GM23338 (cell line): ENCODE measurements at regions not wholly inside any gene's neighbourhood (a gene's known extent, or its start where the extent isn't known, plus 50 kb on each side); places are given as distances from the start of the nearest gene placed in this dataset.
A peak's percentile ranks its signal among the peaks of the same experiment; 100 is the strongest.

Source experiments
- ATAC-seq: fragments of 200-7000 bp; cut with Tn5 transposase; 3 replicates; pipeline ENCODE4 v1.9.1; 2020
- DNase-seq: peaks from one replicate; pipeline ENCODE4 v3.0.0-alpha.2; 2015; ENCODE audit warnings: low spot score
- H2AFZ ChIP-seq: fragments of 200-600 bp; sonication (generic); 2 replicates; pipeline ENCODE4 v1.8.0; 2016; ENCODE audit warnings: antibody characterized with exemption, mild to moderate bottlenecking, moderate library complexity
- H3F3A ChIP-seq: fragments of 200-600 bp; sonication (generic); replicated peaks from 2 replicates; pipeline ENCODE4 v1.8.0; 2017; ENCODE audit warnings: antibody characterized with exemption, mixed run types, low read depth
- H3K27ac ChIP-seq: fragments of 200-600 bp; sonication (generic); 2 replicates; pipeline ENCODE4 v1.6.1; 2016; ENCODE audit warnings: low read depth
- H3K27me3 ChIP-seq: fragments of 200-600 bp; sonication (generic); 2 replicates; pipeline ENCODE4 v1.8.0; 2016; ENCODE audit warnings: mild to moderate bottlenecking, mixed run types, moderate library complexity; ENCODE audit not compliant: insufficient read depth
- H3K36me3 ChIP-seq: fragments of 200-600 bp; sonication (generic); 2 replicates; pipeline ENCODE4 v1.8.0; 2016; ENCODE audit warnings: mild to moderate bottlenecking; ENCODE audit not compliant: insufficient read depth
- H3K4me1 ChIP-seq: fragments of 200-600 bp; sonication (generic); 2 replicates; pipeline ENCODE4 v1.8.0; 2016; ENCODE audit warnings: mild to moderate bottlenecking, moderate library complexity; ENCODE audit not compliant: insufficient read depth
- H3K4me2 ChIP-seq: fragments of 200-600 bp; sonication (generic); 2 replicates; pipeline ENCODE4 v1.7.1; 2017; ENCODE audit warnings: mixed run types
- H3K4me3 ChIP-seq: fragments of 200-600 bp; sonication (generic); 2 replicates; pipeline ENCODE4 v1.6.1; 2016; ENCODE audit warnings: mixed run types
- H3K79me2 ChIP-seq: fragments of 200-600 bp; sonication (generic); replicated peaks from 2 replicates; pipeline ENCODE4 v1.8.0; 2017; ENCODE audit warnings: mild to moderate bottlenecking; ENCODE audit not compliant: insufficient read depth
- H3K9me2 ChIP-seq: fragments of 200-600 bp; sonication (generic); 2 replicates; pipeline ENCODE4 v1.8.0; 2017; ENCODE audit not compliant: insufficient read depth
- H4K20me1 ChIP-seq: fragments of 200-600 bp; sonication (generic); replicated peaks from 2 replicates; pipeline ENCODE4 v1.8.0; 2017; ENCODE audit warnings: mild to moderate bottlenecking; ENCODE audit not compliant: insufficient read depth
- H3K27ac Mint-ChIP-seq: 2 replicates; pipeline ENCODE4 v1.8.0; 2020; ENCODE audit warnings: inconsistent platforms, mild to moderate bottlenecking, moderate library complexity, mixed read lengths
- H3K27me3 Mint-ChIP-seq: 3 replicates; pipeline ENCODE4 v1.8.0; 2022; ENCODE audit warnings: low read depth, mild to moderate bottlenecking, moderate library complexity, mixed read lengths, inconsistent platforms; ENCODE audit not compliant: insufficient read depth, poor library complexity
- H3K36me3 Mint-ChIP-seq: 3 replicates; pipeline ENCODE4 v1.8.0; 2021; ENCODE audit warnings: low read depth, mild to moderate bottlenecking, inconsistent platforms, moderate library complexity, mixed read lengths
- H3K4me1 Mint-ChIP-seq: 3 replicates; pipeline ENCODE4 v1.8.0; 2020; ENCODE audit warnings: mild to moderate bottlenecking, inconsistent platforms, mixed read lengths
- H3K4me3 Mint-ChIP-seq: 3 replicates; pipeline ENCODE4 v1.8.0; 2021; ENCODE audit warnings: moderate library complexity, mild to moderate bottlenecking, inconsistent platforms, mixed read lengths
- H3K9me3 Mint-ChIP-seq: 3 replicates; pipeline ENCODE4 v1.8.0; 2020; ENCODE audit warnings: moderate library complexity, mild to moderate bottlenecking, inconsistent platforms, mixed read lengths
- CREB1 ChIP-seq: fragments of 250-450 bp; sonication (Bioruptor Pico); IDR thresholded peaks from 2 replicates; pipeline ENCODE4 v1.5.0; 2020; ENCODE audit warnings: low read depth, mild to moderate bottlenecking, moderate library complexity
- EZH2phosphoT487 ChIP-seq: fragments of 200-600 bp; sonication (generic); IDR thresholded peaks from one replicate; pipeline ENCODE4 v1.8.1; 2018; ENCODE audit warnings: antibody characterized with exemption; ENCODE audit not compliant: unreplicated experiment
- JUNB ChIP-seq: IDR thresholded peaks from one replicate; pipeline ENCODE4 v1.6.1; 2016; ENCODE audit warnings: antibody characterized with exemption; ENCODE audit not compliant: unreplicated experiment
- NANOG ChIP-seq: IDR thresholded peaks from 2 replicates; pipeline ENCODE4 v1.6.1; 2016; ENCODE audit warnings: antibody characterized with exemption, borderline replicate concordance
- POLR2AphosphoS5 ChIP-seq: IDR thresholded peaks from 2 replicates; pipeline ENCODE4 v1.6.1; 2016; ENCODE audit warnings: antibody characterized with exemption, low read depth
- STAT1 ChIP-seq: IDR thresholded peaks from one replicate; pipeline ENCODE4 v1.6.1; 2016; ENCODE audit warnings: antibody characterized with exemption; ENCODE audit not compliant: unreplicated experiment
- TF ChIP-seq, protein P1 (sequence below), 2 experiments: fragments of 200-600 bp in 1 of 2; sonication (generic) in 1 of 2; conservative IDR thresholded peaks; 2 replicates each; pipeline versions ENCODE4 v1.5.1 to v1.6.1; 2016 to 2017; ENCODE audit warnings: antibody characterized with exemption in 2 of 2, low read depth in 2 of 2, mild to moderate bottlenecking in 2 of 2, moderate library complexity in 1 of 2
- TF ChIP-seq, protein P2 (sequence below): IDR thresholded peaks from 2 replicates; pipeline ENCODE4 v1.6.1; 2016; ENCODE audit warnings: antibody characterized with exemption
- TF ChIP-seq, protein P3 (sequence below): IDR thresholded peaks from one replicate; pipeline ENCODE4 v1.6.1; 2018; ENCODE audit warnings: antibody characterized with exemption; ENCODE audit not compliant: unreplicated experiment

DNA sequence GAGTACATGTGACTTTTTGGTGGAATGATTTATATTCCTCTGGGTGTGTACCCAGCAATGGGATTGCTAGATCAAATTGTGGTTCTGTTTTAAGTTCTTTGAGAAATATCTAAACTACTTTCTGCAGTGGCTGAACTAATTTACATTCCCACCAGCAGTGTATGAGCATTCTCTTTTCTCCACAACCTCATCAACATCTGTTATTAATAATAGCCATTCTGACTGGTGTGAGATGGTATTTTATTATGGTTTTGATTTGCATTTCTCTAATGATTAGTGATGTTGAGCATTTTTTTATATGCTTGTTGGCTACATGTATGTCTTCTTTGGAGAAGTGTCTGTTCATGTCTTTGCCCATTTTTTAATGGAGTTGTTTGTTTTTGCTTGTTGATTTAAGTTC lies 267.4 kb upstream of the NT5C1B start:
- H3F3A ChIP-seq, result no peaks in the 10 kb centered on the region
- no peak overlapping the region for H3K4me2 ChIP-seq
- no peaks in the 10 kb centered on the region for H3K27me3 ChIP-seq
- no peaks in the 10 kb centered on the region for H3K27me3 Mint-ChIP-seq
- H3K4me3 ChIP-seq, result no peak overlapping the region
- no peak for TF ChIP-seq STAT1
- no peak for TF ChIP-seq EZH2phosphoT487
- TF ChIP-seq, protein P1, sequence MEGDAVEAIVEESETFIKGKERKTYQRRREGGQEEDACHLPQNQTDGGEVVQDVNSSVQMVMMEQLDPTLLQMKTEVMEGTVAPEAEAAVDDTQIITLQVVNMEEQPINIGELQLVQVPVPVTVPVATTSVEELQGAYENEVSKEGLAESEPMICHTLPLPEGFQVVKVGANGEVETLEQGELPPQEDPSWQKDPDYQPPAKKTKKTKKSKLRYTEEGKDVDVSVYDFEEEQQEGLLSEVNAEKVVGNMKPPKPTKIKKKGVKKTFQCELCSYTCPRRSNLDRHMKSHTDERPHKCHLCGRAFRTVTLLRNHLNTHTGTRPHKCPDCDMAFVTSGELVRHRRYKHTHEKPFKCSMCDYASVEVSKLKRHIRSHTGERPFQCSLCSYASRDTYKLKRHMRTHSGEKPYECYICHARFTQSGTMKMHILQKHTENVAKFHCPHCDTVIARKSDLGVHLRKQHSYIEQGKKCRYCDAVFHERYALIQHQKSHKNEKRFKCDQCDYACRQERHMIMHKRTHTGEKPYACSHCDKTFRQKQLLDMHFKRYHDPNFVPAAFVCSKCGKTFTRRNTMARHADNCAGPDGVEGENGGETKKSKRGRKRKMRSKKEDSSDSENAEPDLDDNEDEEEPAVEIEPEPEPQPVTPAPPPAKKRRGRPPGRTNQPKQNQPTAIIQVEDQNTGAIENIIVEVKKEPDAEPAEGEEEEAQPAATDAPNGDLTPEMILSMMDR (conservative IDR thresholded peaks at IDR 0.05; ENCODE audit: low read depth in 2 of 2), result no peak
- no peak for TF ChIP-seq JUNB
- TF ChIP-seq, protein P2, sequence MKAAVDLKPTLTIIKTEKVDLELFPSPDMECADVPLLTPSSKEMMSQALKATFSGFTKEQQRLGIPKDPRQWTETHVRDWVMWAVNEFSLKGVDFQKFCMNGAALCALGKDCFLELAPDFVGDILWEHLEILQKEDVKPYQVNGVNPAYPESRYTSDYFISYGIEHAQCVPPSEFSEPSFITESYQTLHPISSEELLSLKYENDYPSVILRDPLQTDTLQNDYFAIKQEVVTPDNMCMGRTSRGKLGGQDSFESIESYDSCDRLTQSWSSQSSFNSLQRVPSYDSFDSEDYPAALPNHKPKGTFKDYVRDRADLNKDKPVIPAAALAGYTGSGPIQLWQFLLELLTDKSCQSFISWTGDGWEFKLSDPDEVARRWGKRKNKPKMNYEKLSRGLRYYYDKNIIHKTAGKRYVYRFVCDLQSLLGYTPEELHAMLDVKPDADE, result no peak
- no peak for TF ChIP-seq POLR2AphosphoS5
- TF ChIP-seq CREB1 (CRISPR knock-in tag), result no peak
- TF ChIP-seq, protein P3, sequence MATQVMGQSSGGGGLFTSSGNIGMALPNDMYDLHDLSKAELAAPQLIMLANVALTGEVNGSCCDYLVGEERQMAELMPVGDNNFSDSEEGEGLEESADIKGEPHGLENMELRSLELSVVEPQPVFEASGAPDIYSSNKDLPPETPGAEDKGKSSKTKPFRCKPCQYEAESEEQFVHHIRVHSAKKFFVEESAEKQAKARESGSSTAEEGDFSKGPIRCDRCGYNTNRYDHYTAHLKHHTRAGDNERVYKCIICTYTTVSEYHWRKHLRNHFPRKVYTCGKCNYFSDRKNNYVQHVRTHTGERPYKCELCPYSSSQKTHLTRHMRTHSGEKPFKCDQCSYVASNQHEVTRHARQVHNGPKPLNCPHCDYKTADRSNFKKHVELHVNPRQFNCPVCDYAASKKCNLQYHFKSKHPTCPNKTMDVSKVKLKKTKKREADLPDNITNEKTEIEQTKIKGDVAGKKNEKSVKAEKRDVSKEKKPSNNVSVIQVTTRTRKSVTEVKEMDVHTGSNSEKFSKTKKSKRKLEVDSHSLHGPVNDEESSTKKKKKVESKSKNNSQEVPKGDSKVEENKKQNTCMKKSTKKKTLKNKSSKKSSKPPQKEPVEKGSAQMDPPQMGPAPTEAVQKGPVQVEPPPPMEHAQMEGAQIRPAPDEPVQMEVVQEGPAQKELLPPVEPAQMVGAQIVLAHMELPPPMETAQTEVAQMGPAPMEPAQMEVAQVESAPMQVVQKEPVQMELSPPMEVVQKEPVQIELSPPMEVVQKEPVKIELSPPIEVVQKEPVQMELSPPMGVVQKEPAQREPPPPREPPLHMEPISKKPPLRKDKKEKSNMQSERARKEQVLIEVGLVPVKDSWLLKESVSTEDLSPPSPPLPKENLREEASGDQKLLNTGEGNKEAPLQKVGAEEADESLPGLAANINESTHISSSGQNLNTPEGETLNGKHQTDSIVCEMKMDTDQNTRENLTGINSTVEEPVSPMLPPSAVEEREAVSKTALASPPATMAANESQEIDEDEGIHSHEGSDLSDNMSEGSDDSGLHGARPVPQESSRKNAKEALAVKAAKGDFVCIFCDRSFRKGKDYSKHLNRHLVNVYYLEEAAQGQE, result no peak
- DNase-seq (no peak), ATAC-seq (no peak)
- no peak overlapping the region for H2AFZ ChIP-seq
- no peak overlapping the region for H3K27ac Mint-ChIP-seq
- H3K4me3 Mint-ChIP-seq, result no peak overlapping the region
- no peaks in the 10 kb centered on the region for H4K20me1 ChIP-seq
- no peak overlapping the region for H3K27ac ChIP-seq
- H3K36me3 Mint-ChIP-seq, result no peaks in the 10 kb centered on the region
- no peaks in the 10 kb centered on the region for H3K4me1 Mint-ChIP-seq
- H3K4me1 ChIP-seq, result no peaks in the 10 kb centered on the region
- H3K36me3 ChIP-seq, result no peaks in the 10 kb centered on the region
- H3K79me2 ChIP-seq, result no peaks in the 10 kb centered on the region
- H3K9me3 Mint-ChIP-seq, result no peaks in the 10 kb centered on the region
- H3K9me2 ChIP-seq, result no peaks in the 10 kb centered on the region; the same call in 1 of the 2 replicates

DNA sequence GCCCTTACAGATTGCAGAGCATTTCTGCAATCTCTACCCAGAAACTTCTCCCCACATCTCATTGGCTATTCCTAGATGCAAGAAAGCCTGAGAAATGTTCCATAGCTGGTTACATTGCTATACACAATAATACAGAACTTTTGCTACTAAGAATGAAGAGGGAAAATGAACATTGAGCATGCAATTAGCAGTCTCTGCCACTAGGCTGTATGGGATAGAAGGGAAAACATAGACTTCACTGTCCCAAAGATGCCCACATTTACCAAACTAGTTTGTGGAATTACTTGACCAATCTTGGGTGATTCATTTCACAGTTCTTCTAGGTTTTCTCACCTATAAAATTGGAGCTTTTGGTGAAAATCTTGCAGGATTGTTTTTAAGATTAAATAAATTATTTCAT lies 265.7 kb upstream of the NT5C1B start:
- DNase-seq, result peak; percentile 41
- Histone ChIP-seq H3K79me2 (no peaks in the 10 kb centered on the region), H3K27ac (no peak overlapping the region), H2AFZ (no peak overlapping the region), H3F3A (no peaks in the 10 kb centered on the region), H3K36me3 (no peaks in the 10 kb centered on the region), H3K4me1 (no peaks in the 10 kb centered on the region), H4K20me1 (no peaks in the 10 kb centered on the region), H3K4me3 (no peak overlapping the region), H3K9me2 (no peaks in the 10 kb centered on the region; the same call in 1 of the 2 replicates), H3K27me3 (no peaks in the 10 kb centered on the region), H3K4me2 (no peak overlapping the region)
- H3K36me3 Mint-ChIP-seq, result no peaks in the 10 kb centered on the region
- no peak overlapping the region for H3K4me3 Mint-ChIP-seq
- H3K27ac Mint-ChIP-seq, result no peak overlapping the region
- ATAC-seq, result peak; percentile 43; the same call in 2 of the 3 replicates
- TF ChIP-seq, protein P2, result no peak
- TF ChIP-seq NANOG (no peak), STAT1 (no peak)
- TF ChIP-seq, protein P1 (conservative IDR thresholded peaks at IDR 0.05; ENCODE audit: low read depth in 2 of 2), result peak; percentile 48 to 63
- no peaks in the 10 kb centered on the region for H3K9me3 Mint-ChIP-seq
- peaks cover 6% of the 10 kb centered on the region for H3K27me3 Mint-ChIP-seq
- H3K4me1 Mint-ChIP-seq, result peaks cover 5% of the 10 kb centered on the region; the same call in 2 of the 3 replicates
